ENCODE measurements at regions not wholly inside any gene's neighbourhood (a gene's known extent, or its start where the extent isn't known, plus 50 kb on each side); places are given as distances from the start of the nearest gene placed in this dataset.

DNA sequence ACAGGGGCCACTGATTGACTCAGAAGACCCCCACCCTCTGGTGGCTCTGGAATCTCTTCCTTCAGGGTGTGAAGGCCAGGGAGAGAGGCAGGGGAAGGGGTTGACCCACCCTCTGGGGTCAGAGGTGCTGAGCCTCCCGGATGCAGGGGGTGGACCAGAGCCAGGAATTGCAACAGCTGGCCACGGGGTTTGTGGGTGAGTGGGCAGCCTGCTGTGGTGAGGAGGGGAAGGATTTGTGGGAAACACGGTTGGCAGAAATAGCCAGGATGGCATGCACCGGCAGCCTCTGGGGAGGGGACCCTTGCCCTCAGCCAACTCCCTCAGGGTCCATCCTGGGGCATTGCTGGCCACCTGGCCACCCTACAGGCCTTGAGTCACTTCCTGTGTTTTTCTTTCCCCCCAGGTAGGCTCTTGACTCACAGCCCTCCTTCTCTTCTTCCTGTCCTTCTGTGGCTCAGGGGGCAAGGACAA lies 92.8 kb downstream of the MRPL14 start:
- TF ChIP-seq, protein P1, sequence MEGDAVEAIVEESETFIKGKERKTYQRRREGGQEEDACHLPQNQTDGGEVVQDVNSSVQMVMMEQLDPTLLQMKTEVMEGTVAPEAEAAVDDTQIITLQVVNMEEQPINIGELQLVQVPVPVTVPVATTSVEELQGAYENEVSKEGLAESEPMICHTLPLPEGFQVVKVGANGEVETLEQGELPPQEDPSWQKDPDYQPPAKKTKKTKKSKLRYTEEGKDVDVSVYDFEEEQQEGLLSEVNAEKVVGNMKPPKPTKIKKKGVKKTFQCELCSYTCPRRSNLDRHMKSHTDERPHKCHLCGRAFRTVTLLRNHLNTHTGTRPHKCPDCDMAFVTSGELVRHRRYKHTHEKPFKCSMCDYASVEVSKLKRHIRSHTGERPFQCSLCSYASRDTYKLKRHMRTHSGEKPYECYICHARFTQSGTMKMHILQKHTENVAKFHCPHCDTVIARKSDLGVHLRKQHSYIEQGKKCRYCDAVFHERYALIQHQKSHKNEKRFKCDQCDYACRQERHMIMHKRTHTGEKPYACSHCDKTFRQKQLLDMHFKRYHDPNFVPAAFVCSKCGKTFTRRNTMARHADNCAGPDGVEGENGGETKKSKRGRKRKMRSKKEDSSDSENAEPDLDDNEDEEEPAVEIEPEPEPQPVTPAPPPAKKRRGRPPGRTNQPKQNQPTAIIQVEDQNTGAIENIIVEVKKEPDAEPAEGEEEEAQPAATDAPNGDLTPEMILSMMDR (IDR thresholded peaks at IDR 0.05 in 4 of 5, conservative IDR thresholded peaks at IDR 0.05 in 1 of 5): no peak
- TF ChIP-seq POLR2A (IDR thresholded peaks at IDR 0.05): no peak
